WTC11 (cell line): ENCODE measurements at regions not wholly inside any gene's neighbourhood (a gene's known extent, or its start where the extent isn't known, plus 50 kb on each side); places are given as distances from the start of the nearest gene placed in this dataset.

ENCODE experiments used
- ATAC-seq: fragments of 200-7000 bp; cut with Tn5 transposase; 2 replicates; pipeline ENCODE4 v1.10.0; 2021; ENCODE audit warnings: mild to moderate bottlenecking, moderate library complexity
- CTCF ChIA-PET: fragments of 300-600 bp; sonication (Branson Sonifier 250); formaldehyde crosslinking; loops from one replicate; lab custom pipeline; 2021; ENCODE audit warnings: antibody characterized with exemption; lab: Charles Lee
- POLR2A ChIA-PET: fragments of 350-600 bp; sonication (Branson Sonifier 250); formaldehyde crosslinking; loops from one replicate; lab custom pipeline; 2021; ENCODE audit warnings: antibody characterized with exemption; lab: Charles Lee
- DNase-seq: peaks from one replicate; pipeline ENCODE4 v3.0.0; 2021; ENCODE audit warnings: low spot score
- H3K27ac Mint-ChIP-seq: 2 replicates; pipeline ENCODE4 v1.8.0; 2021; ENCODE audit warnings: mixed read lengths
- H3K27me3 Mint-ChIP-seq: 2 replicates; pipeline ENCODE4 v1.8.0; 2021; ENCODE audit warnings: low read depth, mild to moderate bottlenecking, moderate library complexity, mixed read lengths
- H3K36me3 Mint-ChIP-seq: 2 replicates; pipeline ENCODE4 v1.8.0; 2021; ENCODE audit warnings: mixed read lengths
- H3K4me1 Mint-ChIP-seq: 2 replicates; pipeline ENCODE4 v1.8.0; 2022; ENCODE audit warnings: mixed read lengths
- H3K4me3 Mint-ChIP-seq: 2 replicates; pipeline ENCODE4 v1.8.0; 2021; ENCODE audit warnings: mild to moderate bottlenecking, moderate library complexity, mixed read lengths
- H3K9me3 Mint-ChIP-seq: 2 replicates; pipeline ENCODE4 v1.8.0; 2021; ENCODE audit warnings: mixed read lengths
- ATF1 ChIP-seq: sonication (generic); formaldehyde crosslinking; IDR thresholded peaks from 2 replicates; pipeline ENCODE4 v1.8.1; 2023; ENCODE audit warnings: mild to moderate bottlenecking, moderate library complexity, missing genetic modification reagents
- FOXP4 ChIP-seq: sonication (generic); formaldehyde crosslinking; IDR thresholded peaks from 2 replicates; pipeline ENCODE4 v1.8.0; 2022; ENCODE audit warnings: mild to moderate bottlenecking, missing genetic modification reagents
- GRHL2 ChIP-seq: fragments of 250-450 bp; sonication (Bioruptor Pico); IDR thresholded peaks from 2 replicates; pipeline ENCODE4 v1.8.0; 2022; ENCODE audit warnings: mild to moderate bottlenecking, moderate library complexity; ENCODE audit not compliant: insufficient replicate concordance, severe bottlenecking
- HMGA2 ChIP-seq: fragments of 250-450 bp; sonication (Bioruptor Pico); IDR thresholded peaks from 2 replicates; pipeline ENCODE4 v1.4.0; 2021; ENCODE audit warnings: mild to moderate bottlenecking, moderate library complexity
- IRF1 ChIP-seq: sonication (generic); formaldehyde crosslinking; IDR thresholded peaks from 2 replicates; pipeline ENCODE4 v1.8.0; 2023; ENCODE audit warnings: missing genetic modification reagents
- KAT7 ChIP-seq: sonication (generic); formaldehyde crosslinking; IDR thresholded peaks from 2 replicates; pipeline ENCODE4 v1.8.1; 2023; ENCODE audit warnings: missing genetic modification reagents, mild to moderate bottlenecking, borderline replicate concordance
- RORB ChIP-seq: fragments of 250-450 bp; sonication (Bioruptor Pico); IDR thresholded peaks from 2 replicates; pipeline ENCODE4 v1.9.0; 2021; ENCODE audit warnings: mild to moderate bottlenecking
- SMAD4 ChIP-seq: sonication (generic); formaldehyde crosslinking; IDR thresholded peaks from 2 replicates; pipeline ENCODE4 v1.8.0; 2022; ENCODE audit warnings: mild to moderate bottlenecking, missing genetic modification reagents
- STAT6 ChIP-seq: sonication (generic); formaldehyde crosslinking; conservative IDR thresholded peaks from 2 replicates; pipeline ENCODE4 v1.8.1; 2023; ENCODE audit warnings: mild to moderate bottlenecking, low read depth, missing genetic modification reagents, moderate library complexity
- ZNF317 ChIP-seq: sonication (generic); formaldehyde crosslinking; IDR thresholded peaks from 2 replicates; pipeline ENCODE4 v1.8.1; 2023; ENCODE audit warnings: low read depth, mild to moderate bottlenecking, moderate library complexity, missing genetic modification reagents, borderline replicate concordance
- ZNF396 ChIP-seq: fragments of 250-450 bp; sonication (Bioruptor Pico); IDR thresholded peaks from 2 replicates; pipeline ENCODE4 v1.8.0; 2021; ENCODE audit warnings: mild to moderate bottlenecking, moderate library complexity, borderline replicate concordance
- TF ChIP-seq, protein P1 (sequence below): sonication (generic); formaldehyde crosslinking; IDR thresholded peaks from 2 replicates; pipeline ENCODE4 v1.8.0; 2022; ENCODE audit warnings: mild to moderate bottlenecking, missing genetic modification reagents
- TF ChIP-seq, protein P2 (sequence below): fragments of 250-450 bp; sonication (Bioruptor Pico); IDR thresholded peaks from 2 replicates; pipeline ENCODE4 v2.1.2; 2022; ENCODE audit warnings: mild to moderate bottlenecking, moderate library complexity
- TF ChIP-seq, protein P3 (sequence below): sonication (generic); formaldehyde crosslinking; conservative IDR thresholded peaks from 2 replicates; pipeline ENCODE4 v1.8.1; 2022; ENCODE audit warnings: mild to moderate bottlenecking, missing genetic modification reagents

DNA sequence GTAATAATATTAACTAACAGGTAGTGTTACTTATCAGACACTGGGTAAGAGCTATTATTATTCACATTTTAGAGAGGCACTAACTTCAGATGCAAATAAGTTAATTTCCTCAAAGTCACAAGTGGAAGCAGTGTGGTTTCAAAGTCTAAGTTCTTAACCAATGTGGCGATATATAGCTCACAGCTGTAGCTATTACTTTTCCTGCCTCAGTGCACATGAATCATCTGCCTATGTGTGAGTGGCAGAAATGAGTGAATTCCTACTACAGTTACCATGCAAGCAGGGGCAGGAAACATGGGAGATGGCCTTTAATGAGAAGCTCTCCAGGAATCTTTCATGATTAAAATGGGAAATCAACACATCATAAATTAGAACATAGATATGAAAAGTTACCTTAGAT, 126.2 kb upstream of the EYA4 start:
- TF ChIP-seq ATF1 (no peak), FOXP4 (CRISPR knock-in tag) (no peak), HMGA2 (CRISPR knock-in tag) (no peak)
- TF ChIP-seq, protein P1, sequence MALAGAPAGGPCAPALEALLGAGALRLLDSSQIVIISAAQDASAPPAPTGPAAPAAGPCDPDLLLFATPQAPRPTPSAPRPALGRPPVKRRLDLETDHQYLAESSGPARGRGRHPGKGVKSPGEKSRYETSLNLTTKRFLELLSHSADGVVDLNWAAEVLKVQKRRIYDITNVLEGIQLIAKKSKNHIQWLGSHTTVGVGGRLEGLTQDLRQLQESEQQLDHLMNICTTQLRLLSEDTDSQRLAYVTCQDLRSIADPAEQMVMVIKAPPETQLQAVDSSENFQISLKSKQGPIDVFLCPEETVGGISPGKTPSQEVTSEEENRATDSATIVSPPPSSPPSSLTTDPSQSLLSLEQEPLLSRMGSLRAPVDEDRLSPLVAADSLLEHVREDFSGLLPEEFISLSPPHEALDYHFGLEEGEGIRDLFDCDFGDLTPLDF (CRISPR knock-in tag) = no peak
- H3K36me3 Mint-ChIP-seq = 0 out of 2 replicates have a peak, but pooled peaks cover 3% of the 10 kb centered on the region
- H3K4me3 Mint-ChIP-seq = no peak overlapping the region
- H3K27me3 Mint-ChIP-seq = no peaks in the 10 kb centered on the region
- no peak overlapping the region for H3K27ac Mint-ChIP-seq
- ChIA-PET POLR2A (no interaction called here), CTCF (interaction anchor here (0.7 kb wide), 1 partner anchor 11 kb away, joined by 3 read pairs; no protein-coding TSS in a partner anchor)
- no peak for DNase-seq
- peaks cover 18% of the 10 kb centered on the region for H3K9me3 Mint-ChIP-seq
- no peak for ATAC-seq
- no peaks in the 10 kb centered on the region for H3K4me1 Mint-ChIP-seq

- no peak for DNase-seq
- Mint-ChIP-seq H3K9me3 (peaks cover 27% of the 10 kb centered on the region), H3K4me3 (no peak overlapping the region), H3K27me3 (no peaks in the 10 kb centered on the region), H3K36me3 (0 out of 2 replicates have a peak, but pooled peaks cover 3% of the 10 kb centered on the region), H3K4me1 (no peaks in the 10 kb centered on the region), H3K27ac (no peak overlapping the region)
- no peak for TF ChIP-seq ZNF317 (CRISPR knock-in tag)
- no peak for ATAC-seq
- CTCF ChIA-PET = no interaction called here
- POLR2A ChIA-PET = no interaction called here
These were observed 125.2 kb upstream of the EYA4 start for GRCh38 chr6:133115946-133116345.

DNA sequence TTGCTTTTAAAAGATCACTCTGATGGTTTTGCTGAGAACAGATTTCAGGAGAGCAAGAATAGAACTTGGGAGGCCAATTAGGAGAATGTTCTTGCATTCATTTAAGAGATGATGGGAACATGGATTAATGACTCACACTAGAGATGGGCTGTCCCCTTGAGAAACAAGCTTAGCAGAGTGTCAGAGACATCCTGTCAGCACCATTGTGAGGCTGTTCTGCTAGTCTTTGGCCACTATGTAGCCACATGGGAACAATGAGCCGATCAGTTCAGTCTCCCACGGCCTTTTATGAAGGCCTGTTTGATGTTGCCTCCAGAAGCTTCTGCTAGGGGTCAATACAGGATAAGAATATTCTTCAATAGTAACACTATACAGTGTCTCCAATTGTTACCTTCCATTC, 113.0 kb upstream of the EYA4 start:
- ChIA-PET CTCF (no interaction called here), POLR2A (no interaction called here)
- Mint-ChIP-seq H3K4me3 (no peak overlapping the region), H3K36me3 (peaks cover 8% of the 10 kb centered on the region), H3K27ac (no peak overlapping the region), H3K4me1 (peaks cover 17% of the 10 kb centered on the region), H3K9me3 (peaks cover 6% of the 10 kb centered on the region; the same call in 1 of the 2 replicates), H3K27me3 (no peaks in the 10 kb centered on the region)
- TF ChIP-seq RORB (CRISPR knock-in tag) (no peak), IRF1 (CRISPR knock-in tag) (no peak), SMAD4 (CRISPR knock-in tag) (no peak), ZNF396 (CRISPR knock-in tag) (no peak), ZNF317 (CRISPR knock-in tag) (no peak), KAT7 (no peak), GRHL2 (CRISPR knock-in tag) (no peak)
- TF ChIP-seq, protein P2, sequence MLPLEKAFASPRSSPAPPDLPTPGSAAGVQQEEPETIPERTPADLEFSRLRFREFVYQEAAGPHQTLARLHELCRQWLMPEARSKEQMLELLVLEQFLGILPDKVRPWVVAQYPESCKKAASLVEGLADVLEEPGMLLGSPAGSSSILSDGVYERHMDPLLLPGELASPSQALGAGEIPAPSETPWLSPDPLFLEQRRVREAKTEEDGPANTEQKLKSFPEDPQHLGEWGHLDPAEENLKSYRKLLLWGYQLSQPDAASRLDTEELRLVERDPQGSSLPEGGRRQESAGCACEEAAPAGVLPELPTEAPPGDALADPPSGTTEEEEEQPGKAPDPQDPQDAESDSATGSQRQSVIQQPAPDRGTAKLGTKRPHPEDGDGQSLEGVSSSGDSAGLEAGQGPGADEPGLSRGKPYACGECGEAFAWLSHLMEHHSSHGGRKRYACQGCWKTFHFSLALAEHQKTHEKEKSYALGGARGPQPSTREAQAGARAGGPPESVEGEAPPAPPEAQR (CRISPR knock-in tag) = no peak
- TF ChIP-seq, protein P3, sequence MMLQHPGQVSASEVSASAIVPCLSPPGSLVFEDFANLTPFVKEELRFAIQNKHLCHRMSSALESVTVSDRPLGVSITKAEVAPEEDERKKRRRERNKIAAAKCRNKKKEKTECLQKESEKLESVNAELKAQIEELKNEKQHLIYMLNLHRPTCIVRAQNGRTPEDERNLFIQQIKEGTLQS (CRISPR knock-in tag) = no peak
- ATAC-seq (no peak), DNase-seq (no peak)

DNA sequence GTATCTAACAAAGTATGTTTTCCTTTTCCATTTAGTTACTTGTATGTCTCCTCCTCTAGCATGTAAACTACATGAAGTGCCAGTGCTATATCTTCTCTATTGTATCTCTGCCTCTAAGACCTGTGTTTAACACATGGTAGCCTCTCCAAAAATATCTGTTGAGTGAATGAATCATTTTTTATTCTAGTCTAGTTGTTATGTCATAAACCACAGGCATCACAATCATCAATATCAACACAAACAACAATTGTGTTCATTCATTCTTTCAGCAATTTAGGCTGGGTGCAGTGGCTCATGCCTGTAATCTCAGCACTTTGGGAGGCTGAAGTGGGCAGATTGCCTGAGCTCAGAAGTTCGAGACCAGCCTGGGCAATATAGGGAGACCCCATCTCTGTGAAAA, 111.6 kb upstream of the EYA4 start:
- Mint-ChIP-seq H3K27me3 (no peaks in the 10 kb centered on the region), H3K36me3 (peaks cover 3% of the 10 kb centered on the region; the same call in 1 of the 2 replicates), H3K27ac (no peak overlapping the region), H3K4me1 (peaks cover 17% of the 10 kb centered on the region), H3K9me3 (peaks cover 3% of the 10 kb centered on the region; the same call in 1 of the 2 replicates), H3K4me3 (no peak overlapping the region)
- CTCF ChIA-PET = no interaction called here
- ATAC-seq (no peak), DNase-seq (no peak)
- no peak for TF ChIP-seq STAT6 (CRISPR knock-in tag)
- POLR2A ChIA-PET = no interaction called here
